ENCODE measurements at regions not wholly inside any gene's neighbourhood (a gene's known extent, or its start where the extent isn't known, plus 50 kb on each side); places are given as distances from the start of the nearest gene placed in this dataset.

DNA sequence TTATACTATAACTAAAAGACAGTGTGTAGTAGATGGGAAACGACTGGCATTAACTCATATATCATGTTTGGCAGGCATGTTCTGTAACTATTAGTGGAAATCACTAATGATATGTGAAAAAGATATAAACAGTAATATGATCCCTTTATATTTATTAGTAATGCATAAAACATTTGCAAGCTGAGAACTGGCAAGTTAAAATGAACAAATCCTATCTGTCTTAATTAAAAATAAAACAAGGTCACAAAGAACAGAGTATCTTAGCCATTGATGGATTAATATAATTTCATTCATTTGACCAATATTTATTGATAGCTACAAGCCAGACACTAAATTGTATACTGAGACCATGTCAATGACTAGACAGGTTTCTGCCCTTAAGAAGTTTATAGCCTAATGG is 154.5 kb downstream of the CRPPA start:
- peaks cover 7% of the 10 kb centered on the region for H3K4me1 Mint-ChIP-seq
- no peak overlapping the region for H2AFZ ChIP-seq
- no peak overlapping the region for H3K27ac ChIP-seq (ENCODE audit: low read depth)
- H3K27ac Mint-ChIP-seq: no peak overlapping the region
- no peaks in the 10 kb centered on the region for H3K27me3 Mint-ChIP-seq (ENCODE audit: insufficient read depth, low read depth, poor library complexity)
- no peaks in the 10 kb centered on the region for H3F3A ChIP-seq (replicated peaks; ENCODE audit: low read depth)
- no peaks in the 10 kb centered on the region for H4K20me1 ChIP-seq (replicated peaks; ENCODE audit: insufficient read depth)
- DNase-seq (ENCODE audit: low spot score) (no peak), ATAC-seq (no peak)
- H3K36me3 Mint-ChIP-seq (ENCODE audit: low read depth): no peaks in the 10 kb centered on the region
- H3K4me1 ChIP-seq (ENCODE audit: insufficient read depth): peaks cover 8% of the 10 kb centered on the region; the same call in 1 of the 2 replicates
- no peaks in the 10 kb centered on the region for H3K79me2 ChIP-seq (replicated peaks; ENCODE audit: insufficient read depth)
- H3K36me3 ChIP-seq (ENCODE audit: insufficient read depth): no peaks in the 10 kb centered on the region
- no peaks in the 10 kb centered on the region; the same call in 2 of the 3 replicates for H3K9me3 Mint-ChIP-seq
- no peak overlapping the region for H3K4me3 Mint-ChIP-seq
- no peaks in the 10 kb centered on the region for H3K9me2 ChIP-seq (ENCODE audit: insufficient read depth)
- H3K4me2 ChIP-seq: no peak overlapping the region
- H3K4me3 ChIP-seq: no peak overlapping the region
- H3K27me3 ChIP-seq (ENCODE audit: insufficient read depth): no peaks in the 10 kb centered on the region
- TF ChIP-seq POLR2AphosphoS5 (IDR thresholded peaks at IDR 0.05; ENCODE audit: low read depth): no peak
- TF ChIP-seq CREB1 (CRISPR knock-in tag; IDR thresholded peaks at IDR 0.05; ENCODE audit: low read depth): no peak
- TF ChIP-seq, protein P1, sequence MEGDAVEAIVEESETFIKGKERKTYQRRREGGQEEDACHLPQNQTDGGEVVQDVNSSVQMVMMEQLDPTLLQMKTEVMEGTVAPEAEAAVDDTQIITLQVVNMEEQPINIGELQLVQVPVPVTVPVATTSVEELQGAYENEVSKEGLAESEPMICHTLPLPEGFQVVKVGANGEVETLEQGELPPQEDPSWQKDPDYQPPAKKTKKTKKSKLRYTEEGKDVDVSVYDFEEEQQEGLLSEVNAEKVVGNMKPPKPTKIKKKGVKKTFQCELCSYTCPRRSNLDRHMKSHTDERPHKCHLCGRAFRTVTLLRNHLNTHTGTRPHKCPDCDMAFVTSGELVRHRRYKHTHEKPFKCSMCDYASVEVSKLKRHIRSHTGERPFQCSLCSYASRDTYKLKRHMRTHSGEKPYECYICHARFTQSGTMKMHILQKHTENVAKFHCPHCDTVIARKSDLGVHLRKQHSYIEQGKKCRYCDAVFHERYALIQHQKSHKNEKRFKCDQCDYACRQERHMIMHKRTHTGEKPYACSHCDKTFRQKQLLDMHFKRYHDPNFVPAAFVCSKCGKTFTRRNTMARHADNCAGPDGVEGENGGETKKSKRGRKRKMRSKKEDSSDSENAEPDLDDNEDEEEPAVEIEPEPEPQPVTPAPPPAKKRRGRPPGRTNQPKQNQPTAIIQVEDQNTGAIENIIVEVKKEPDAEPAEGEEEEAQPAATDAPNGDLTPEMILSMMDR (conservative IDR thresholded peaks at IDR 0.05; ENCODE audit: low read depth in 2 of 2): no peak
- TF ChIP-seq, protein P2, sequence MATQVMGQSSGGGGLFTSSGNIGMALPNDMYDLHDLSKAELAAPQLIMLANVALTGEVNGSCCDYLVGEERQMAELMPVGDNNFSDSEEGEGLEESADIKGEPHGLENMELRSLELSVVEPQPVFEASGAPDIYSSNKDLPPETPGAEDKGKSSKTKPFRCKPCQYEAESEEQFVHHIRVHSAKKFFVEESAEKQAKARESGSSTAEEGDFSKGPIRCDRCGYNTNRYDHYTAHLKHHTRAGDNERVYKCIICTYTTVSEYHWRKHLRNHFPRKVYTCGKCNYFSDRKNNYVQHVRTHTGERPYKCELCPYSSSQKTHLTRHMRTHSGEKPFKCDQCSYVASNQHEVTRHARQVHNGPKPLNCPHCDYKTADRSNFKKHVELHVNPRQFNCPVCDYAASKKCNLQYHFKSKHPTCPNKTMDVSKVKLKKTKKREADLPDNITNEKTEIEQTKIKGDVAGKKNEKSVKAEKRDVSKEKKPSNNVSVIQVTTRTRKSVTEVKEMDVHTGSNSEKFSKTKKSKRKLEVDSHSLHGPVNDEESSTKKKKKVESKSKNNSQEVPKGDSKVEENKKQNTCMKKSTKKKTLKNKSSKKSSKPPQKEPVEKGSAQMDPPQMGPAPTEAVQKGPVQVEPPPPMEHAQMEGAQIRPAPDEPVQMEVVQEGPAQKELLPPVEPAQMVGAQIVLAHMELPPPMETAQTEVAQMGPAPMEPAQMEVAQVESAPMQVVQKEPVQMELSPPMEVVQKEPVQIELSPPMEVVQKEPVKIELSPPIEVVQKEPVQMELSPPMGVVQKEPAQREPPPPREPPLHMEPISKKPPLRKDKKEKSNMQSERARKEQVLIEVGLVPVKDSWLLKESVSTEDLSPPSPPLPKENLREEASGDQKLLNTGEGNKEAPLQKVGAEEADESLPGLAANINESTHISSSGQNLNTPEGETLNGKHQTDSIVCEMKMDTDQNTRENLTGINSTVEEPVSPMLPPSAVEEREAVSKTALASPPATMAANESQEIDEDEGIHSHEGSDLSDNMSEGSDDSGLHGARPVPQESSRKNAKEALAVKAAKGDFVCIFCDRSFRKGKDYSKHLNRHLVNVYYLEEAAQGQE (IDR thresholded peaks at IDR 0.05; ENCODE audit: unreplicated experiment): no peak
- TF ChIP-seq, protein P3, sequence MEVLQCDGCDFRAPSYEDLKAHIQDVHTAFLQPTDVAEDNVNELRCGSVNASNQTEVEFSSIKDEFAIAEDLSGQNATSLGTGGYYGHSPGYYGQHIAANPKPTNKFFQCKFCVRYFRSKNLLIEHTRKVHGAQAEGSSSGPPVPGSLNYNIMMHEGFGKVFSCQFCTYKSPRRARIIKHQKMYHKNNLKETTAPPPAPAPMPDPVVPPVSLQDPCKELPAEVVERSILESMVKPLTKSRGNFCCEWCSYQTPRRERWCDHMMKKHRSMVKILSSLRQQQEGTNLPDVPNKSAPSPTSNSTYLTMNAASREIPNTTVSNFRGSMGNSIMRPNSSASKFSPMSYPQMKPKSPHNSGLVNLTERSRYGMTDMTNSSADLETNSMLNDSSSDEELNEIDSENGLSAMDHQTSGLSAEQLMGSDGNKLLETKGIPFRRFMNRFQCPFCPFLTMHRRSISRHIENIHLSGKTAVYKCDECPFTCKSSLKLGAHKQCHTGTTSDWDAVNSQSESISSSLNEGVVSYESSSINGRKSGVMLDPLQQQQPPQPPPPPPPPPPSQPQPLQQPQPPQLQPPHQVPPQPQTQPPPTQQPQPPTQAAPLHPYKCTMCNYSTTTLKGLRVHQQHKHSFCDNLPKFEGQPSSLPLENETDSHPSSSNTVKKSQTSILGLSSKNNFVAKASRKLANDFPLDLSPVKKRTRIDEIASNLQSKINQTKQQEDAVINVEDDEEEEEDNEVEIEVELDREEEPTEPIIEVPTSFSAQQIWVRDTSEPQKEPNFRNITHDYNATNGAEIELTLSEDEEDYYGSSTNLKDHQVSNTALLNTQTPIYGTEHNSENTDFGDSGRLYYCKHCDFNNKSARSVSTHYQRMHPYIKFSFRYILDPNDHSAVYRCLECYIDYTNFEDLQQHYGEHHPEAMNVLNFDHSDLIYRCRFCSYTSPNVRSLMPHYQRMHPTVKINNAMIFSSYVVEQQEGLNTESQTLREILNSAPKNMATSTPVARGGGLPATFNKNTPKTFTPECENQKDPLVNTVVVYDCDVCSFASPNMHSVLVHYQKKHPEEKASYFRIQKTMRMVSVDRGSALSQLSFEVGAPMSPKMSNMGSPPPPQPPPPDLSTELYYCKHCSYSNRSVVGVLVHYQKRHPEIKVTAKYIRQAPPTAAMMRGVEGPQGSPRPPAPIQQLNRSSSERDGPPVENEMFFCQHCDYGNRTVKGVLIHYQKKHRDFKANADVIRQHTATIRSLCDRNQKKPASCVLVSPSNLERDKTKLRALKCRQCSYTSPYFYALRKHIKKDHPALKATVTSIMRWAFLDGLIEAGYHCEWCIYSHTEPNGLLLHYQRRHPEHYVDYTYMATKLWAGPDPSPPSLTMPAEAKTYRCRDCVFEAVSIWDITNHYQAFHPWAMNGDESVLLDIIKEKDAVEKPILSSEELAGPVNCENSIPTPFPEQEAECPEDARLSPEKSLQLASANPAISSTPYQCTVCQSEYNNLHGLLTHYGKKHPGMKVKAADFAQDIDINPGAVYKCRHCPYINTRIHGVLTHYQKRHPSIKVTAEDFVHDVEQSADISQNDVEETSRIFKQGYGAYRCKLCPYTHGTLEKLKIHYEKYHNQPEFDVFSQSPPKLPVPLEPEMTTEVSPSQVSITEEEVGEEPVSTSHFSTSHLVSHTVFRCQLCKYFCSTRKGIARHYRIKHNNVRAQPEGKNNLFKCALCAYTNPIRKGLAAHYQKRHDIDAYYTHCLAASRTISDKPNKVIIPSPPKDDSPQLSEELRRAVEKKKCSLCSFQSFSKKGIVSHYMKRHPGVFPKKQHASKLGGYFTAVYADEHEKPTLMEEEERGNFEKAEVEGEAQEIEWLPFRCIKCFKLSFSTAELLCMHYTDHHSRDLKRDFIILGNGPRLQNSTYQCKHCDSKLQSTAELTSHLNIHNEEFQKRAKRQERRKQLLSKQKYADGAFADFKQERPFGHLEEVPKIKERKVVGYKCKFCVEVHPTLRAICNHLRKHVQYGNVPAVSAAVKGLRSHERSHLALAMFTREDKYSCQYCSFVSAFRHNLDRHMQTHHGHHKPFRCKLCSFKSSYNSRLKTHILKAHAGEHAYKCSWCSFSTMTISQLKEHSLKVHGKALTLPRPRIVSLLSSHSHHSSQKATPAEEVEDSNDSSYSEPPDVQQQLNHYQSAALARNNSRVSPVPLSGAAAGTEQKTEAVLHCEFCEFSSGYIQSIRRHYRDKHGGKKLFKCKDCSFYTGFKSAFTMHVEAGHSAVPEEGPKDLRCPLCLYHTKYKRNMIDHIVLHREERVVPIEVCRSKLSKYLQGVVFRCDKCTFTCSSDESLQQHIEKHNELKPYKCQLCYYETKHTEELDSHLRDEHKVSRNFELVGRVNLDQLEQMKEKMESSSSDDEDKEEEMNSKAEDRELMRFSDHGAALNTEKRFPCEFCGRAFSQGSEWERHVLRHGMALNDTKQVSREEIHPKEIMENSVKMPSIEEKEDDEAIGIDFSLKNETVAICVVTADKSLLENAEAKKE (CRISPR knock-in tag; IDR thresholded peaks at IDR 0.05): no peak
- TF ChIP-seq STAT1 (IDR thresholded peaks at IDR 0.05; ENCODE audit: unreplicated experiment): no peak
- TF ChIP-seq ZNF331 (CRISPR knock-in tag; IDR thresholded peaks at IDR 0.05; ENCODE audit: low read depth): no peak
- no peak for TF ChIP-seq ZNF114 (CRISPR knock-in tag; IDR thresholded peaks at IDR 0.05)
- TF ChIP-seq NANOG (IDR thresholded peaks at IDR 0.05; ENCODE audit: borderline replicate concordance): no peak
- TF ChIP-seq EZH2 (IDR thresholded peaks at IDR 0.05; ENCODE audit: low read depth, unreplicated experiment): no peak
- TF ChIP-seq EZH2phosphoT487 (IDR thresholded peaks at IDR 0.05; ENCODE audit: unreplicated experiment): no peak
- TF ChIP-seq JUNB (IDR thresholded peaks at IDR 0.05; ENCODE audit: unreplicated experiment): no peak
- TF ChIP-seq, protein P4, sequence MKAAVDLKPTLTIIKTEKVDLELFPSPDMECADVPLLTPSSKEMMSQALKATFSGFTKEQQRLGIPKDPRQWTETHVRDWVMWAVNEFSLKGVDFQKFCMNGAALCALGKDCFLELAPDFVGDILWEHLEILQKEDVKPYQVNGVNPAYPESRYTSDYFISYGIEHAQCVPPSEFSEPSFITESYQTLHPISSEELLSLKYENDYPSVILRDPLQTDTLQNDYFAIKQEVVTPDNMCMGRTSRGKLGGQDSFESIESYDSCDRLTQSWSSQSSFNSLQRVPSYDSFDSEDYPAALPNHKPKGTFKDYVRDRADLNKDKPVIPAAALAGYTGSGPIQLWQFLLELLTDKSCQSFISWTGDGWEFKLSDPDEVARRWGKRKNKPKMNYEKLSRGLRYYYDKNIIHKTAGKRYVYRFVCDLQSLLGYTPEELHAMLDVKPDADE (IDR thresholded peaks at IDR 0.05): no peak

All from GM23338 (cell line).